SK-N-SH treated with all-trans-retinoic acid at 6 μM for 48 hours (cell line): ENCODE measurements at regions not wholly inside any gene's neighbourhood (a gene's known extent, or its start where the extent isn't known, plus 50 kb on each side); places are given as distances from the start of the nearest gene placed in this dataset.

Experiments used
- ATAC-seq: fragments of 200-7000 bp; cut with Tn5 transposase; 3 replicates; pipeline ENCODE4 v1.9.1; 2020; ENCODE audit warnings: mild to moderate bottlenecking, moderate library complexity
- BACH2 ChIP-seq: fragments of 250-450 bp; sonication (Bioruptor Pico); IDR thresholded peaks from 2 replicates; pipeline ENCODE4 v1.9.0; 2021; ENCODE audit warnings: mild to moderate bottlenecking, borderline replicate concordance
- CSDC2 ChIP-seq: fragments of 250-450 bp; sonication (Bioruptor Pico); IDR thresholded peaks from 2 replicates; pipeline ENCODE4 v1.5.0; 2020; ENCODE audit warnings: mild to moderate bottlenecking, moderate library complexity
- CSRNP3 ChIP-seq: fragments of 250-450 bp; sonication (Bioruptor Pico); IDR thresholded peaks from 2 replicates; pipeline ENCODE4 v1.5.1; 2021; ENCODE audit warnings: mild to moderate bottlenecking, moderate library complexity
- ESRRG ChIP-seq: fragments of 250-450 bp; sonication (Bioruptor Pico); IDR thresholded peaks from 2 replicates; pipeline ENCODE4 v1.6.1; 2021; ENCODE audit warnings: mild to moderate bottlenecking
- ISL1 ChIP-seq: fragments of 250-450 bp; sonication (Bioruptor Pico); IDR thresholded peaks from 2 replicates; pipeline ENCODE4 v2.1.2; 2022; ENCODE audit warnings: mild to moderate bottlenecking, moderate library complexity
- OSR1 ChIP-seq: fragments of 250-450 bp; sonication (Bioruptor Pico); IDR thresholded peaks from 2 replicates; pipeline ENCODE4 v1.8.0; 2022; ENCODE audit warnings: moderate library complexity, mild to moderate bottlenecking, inconsistent platforms
- POU6F1 ChIP-seq: fragments of 250-450 bp; sonication (Bioruptor Pico); IDR thresholded peaks from 2 replicates; pipeline ENCODE4 v1.8.0; 2021; ENCODE audit warnings: low read depth, mild to moderate bottlenecking, moderate library complexity, borderline replicate concordance
- PPARA ChIP-seq: fragments of 250-450 bp; sonication (Bioruptor Pico); IDR thresholded peaks from 2 replicates; pipeline ENCODE4 v1.5.0; 2020; ENCODE audit warnings: mild to moderate bottlenecking, borderline replicate concordance
- RARB ChIP-seq: fragments of 250-450 bp; sonication (Bioruptor Pico); IDR thresholded peaks from 2 replicates; pipeline ENCODE4 v1.8.0; 2021; ENCODE audit warnings: mild to moderate bottlenecking, moderate library complexity
- SNAI2 ChIP-seq: fragments of 250-450 bp; sonication (Bioruptor Pico); IDR thresholded peaks from 2 replicates; pipeline ENCODE4 v1.5.0; 2020; ENCODE audit warnings: mild to moderate bottlenecking, moderate library complexity
- TCF4 ChIP-seq: fragments of 250-450 bp; sonication (Bioruptor Pico); IDR thresholded peaks from 2 replicates; pipeline ENCODE4 v1.8.0; 2021; ENCODE audit warnings: mild to moderate bottlenecking, moderate library complexity, borderline replicate concordance
- TOX ChIP-seq: fragments of 250-450 bp; sonication (Bioruptor Pico); IDR thresholded peaks from 2 replicates; pipeline ENCODE4 v1.8.0; 2021; ENCODE audit warnings: mild to moderate bottlenecking, moderate library complexity, borderline replicate concordance
- ZNF565 ChIP-seq: fragments of 450-650 bp; formaldehyde crosslinking; conservative IDR thresholded peaks from 2 replicates; pipeline ENCODE4 v1.5.0; 2020; ENCODE audit warnings: low read depth, mild to moderate bottlenecking, moderate library complexity
- ZNF8 ChIP-seq: fragments of 450-650 bp; formaldehyde crosslinking; IDR thresholded peaks from 2 replicates; pipeline ENCODE4 v1.5.0; 2020; ENCODE audit warnings: mild to moderate bottlenecking, moderate library complexity
- TF ChIP-seq, protein P1 (sequence below): fragments of 250-450 bp; sonication (Bioruptor Pico); IDR thresholded peaks from 2 replicates; pipeline ENCODE4 v1.5.1; 2020; ENCODE audit warnings: low read depth, mild to moderate bottlenecking, moderate library complexity
- TF ChIP-seq, protein P2 (sequence below): fragments of 250-450 bp; sonication (Bioruptor Pico); IDR thresholded peaks from 2 replicates; pipeline ENCODE4 v1.5.0; 2020; ENCODE audit warnings: mild to moderate bottlenecking, moderate library complexity

GRCh38 chr6:10033223-10033829 lies 381.5 kb downstream of the TFAP2A start:
- ATAC-seq, result no peak
- TF ChIP-seq CSDC2 (CRISPR knock-in tag), result no peak
- TF ChIP-seq, protein P1, sequence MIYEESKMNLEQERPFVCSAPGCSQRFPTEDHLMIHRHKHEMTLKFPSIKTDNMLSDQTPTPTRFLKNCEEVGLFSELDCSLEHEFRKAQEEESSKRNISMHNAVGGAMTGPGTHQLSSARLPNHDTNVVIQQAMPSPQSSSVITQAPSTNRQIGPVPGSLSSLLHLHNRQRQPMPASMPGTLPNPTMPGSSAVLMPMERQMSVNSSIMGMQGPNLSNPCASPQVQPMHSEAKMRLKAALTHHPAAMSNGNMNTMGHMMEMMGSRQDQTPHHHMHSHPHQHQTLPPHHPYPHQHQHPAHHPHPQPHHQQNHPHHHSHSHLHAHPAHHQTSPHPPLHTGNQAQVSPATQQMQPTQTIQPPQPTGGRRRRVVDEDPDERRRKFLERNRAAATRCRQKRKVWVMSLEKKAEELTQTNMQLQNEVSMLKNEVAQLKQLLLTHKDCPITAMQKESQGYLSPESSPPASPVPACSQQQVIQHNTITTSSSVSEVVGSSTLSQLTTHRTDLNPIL (CRISPR knock-in tag), result no peak
- no peak for TF ChIP-seq ZNF8 (CRISPR knock-in tag)
- no peak for TF ChIP-seq TOX (CRISPR knock-in tag)
- TF ChIP-seq, protein P2, sequence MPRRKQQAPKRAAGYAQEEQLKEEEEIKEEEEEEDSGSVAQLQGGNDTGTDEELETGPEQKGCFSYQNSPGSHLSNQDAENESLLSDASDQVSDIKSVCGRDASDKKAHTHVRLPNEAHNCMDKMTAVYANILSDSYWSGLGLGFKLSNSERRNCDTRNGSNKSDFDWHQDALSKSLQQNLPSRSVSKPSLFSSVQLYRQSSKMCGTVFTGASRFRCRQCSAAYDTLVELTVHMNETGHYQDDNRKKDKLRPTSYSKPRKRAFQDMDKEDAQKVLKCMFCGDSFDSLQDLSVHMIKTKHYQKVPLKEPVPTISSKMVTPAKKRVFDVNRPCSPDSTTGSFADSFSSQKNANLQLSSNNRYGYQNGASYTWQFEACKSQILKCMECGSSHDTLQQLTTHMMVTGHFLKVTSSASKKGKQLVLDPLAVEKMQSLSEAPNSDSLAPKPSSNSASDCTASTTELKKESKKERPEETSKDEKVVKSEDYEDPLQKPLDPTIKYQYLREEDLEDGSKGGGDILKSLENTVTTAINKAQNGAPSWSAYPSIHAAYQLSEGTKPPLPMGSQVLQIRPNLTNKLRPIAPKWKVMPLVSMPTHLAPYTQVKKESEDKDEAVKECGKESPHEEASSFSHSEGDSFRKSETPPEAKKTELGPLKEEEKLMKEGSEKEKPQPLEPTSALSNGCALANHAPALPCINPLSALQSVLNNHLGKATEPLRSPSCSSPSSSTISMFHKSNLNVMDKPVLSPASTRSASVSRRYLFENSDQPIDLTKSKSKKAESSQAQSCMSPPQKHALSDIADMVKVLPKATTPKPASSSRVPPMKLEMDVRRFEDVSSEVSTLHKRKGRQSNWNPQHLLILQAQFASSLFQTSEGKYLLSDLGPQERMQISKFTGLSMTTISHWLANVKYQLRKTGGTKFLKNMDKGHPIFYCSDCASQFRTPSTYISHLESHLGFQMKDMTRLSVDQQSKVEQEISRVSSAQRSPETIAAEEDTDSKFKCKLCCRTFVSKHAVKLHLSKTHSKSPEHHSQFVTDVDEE (CRISPR knock-in tag), result no peak
- TF ChIP-seq TCF4 (CRISPR knock-in tag), result no peak
- TF ChIP-seq CSRNP3, result no peak
- no peak for TF ChIP-seq ISL1
- TF ChIP-seq RARB (CRISPR knock-in tag), result no peak
- TF ChIP-seq, all 23 proteins: peak for 0

DNA sequence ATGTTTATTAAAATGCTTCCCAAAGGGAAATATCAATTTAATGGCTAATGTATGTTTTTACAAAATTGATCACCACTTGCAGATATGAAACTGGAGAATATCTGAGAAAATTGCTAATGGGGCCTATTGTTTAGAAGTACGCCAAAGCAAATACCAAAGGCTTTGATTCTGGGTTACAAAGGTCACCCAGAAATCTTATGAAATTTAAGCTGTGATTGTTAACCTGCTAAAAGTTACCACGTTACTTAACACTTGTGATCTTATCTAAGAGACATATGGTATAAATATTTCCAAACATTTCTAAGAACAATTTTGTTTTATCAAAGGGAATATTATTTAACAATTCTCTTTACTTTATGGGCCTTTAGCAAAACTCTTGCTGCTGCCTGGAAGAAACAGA lies 383.3 kb downstream of the TFAP2A start:
- ATAC-seq, result no peak

More for the DNA sequence above, 383.3 kb downstream of the TFAP2A start:
- TF ChIP-seq POU6F1 (CRISPR knock-in tag) (no peak), BACH2 (CRISPR knock-in tag) (no peak), PPARA (CRISPR knock-in tag) (no peak), OSR1 (CRISPR knock-in tag) (no peak), SNAI2 (CRISPR knock-in tag) (no peak), ZNF565 (no peak), CSDC2 (CRISPR knock-in tag) (no peak), ESRRG (CRISPR knock-in tag) (no peak), TCF4 (CRISPR knock-in tag) (no peak), CSRNP3 (no peak)
- TF ChIP-seq, protein P1 (CRISPR knock-in tag), result no peak
- TF ChIP-seq, protein P2 (CRISPR knock-in tag), result no peak
- TF ChIP-seq, all 23 proteins: peak for 0
